ENCODE measurements at regions not wholly inside any gene's neighbourhood (a gene's known extent, or its start where the extent isn't known, plus 50 kb on each side); places are given as distances from the start of the nearest gene placed in this dataset.
"Not testable (repeated sequence)": the region's sequence is repeated elsewhere in the genome, so short reads cannot be mapped to it uniquely, and the experiment has no call there.

DNA sequence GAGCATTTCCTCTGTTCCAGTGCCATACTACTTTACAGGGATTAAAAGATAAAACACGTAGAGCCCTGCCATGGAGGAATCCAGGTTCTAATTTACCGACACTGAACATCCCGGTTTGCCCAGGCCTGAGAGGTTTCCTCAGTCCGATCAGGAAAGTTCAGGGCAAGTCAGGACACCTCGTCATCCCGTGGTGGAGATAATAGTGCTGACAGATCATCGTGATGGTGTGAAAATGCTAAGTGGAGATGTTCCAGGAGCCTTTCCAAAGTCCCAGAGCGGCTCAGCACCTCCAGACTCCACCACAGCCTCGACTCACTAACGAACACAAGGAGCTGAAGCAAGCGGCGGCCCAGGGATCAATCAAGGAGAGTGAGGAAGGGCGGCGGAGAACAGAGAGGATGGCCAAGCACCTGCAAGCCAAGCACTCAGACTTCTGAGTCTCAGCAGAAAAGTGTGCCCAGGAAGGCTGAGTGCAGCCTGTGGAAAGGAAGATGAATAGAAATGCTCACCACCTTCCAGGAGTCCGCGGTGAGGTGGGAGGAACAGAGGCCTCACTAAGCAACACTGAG is 103.7 kb upstream of the VWC2 start:
- DNase-seq (ENCODE audit: low spot score) = no peak

DNA sequence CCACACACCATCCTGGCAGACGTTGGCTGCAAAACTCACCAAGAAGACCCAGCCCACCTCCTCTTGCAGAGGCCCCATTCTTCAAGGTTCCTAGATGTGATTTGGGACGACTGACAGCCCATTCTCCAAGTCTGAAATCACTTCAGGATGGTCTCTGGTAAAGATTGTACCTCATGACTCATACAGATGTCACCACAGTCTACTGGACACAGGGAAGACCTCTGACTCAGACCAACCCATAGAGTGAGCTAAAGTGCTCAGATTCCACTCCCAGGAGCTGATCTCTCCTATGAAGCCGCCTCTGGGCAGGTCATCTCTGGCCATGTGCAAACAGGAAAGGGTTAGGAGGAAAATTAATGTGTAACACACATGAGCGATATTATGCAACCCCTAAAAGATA is 102.4 kb upstream of the VWC2 start:
- no peak for DNase-seq (ENCODE audit: low spot score)

DNA sequence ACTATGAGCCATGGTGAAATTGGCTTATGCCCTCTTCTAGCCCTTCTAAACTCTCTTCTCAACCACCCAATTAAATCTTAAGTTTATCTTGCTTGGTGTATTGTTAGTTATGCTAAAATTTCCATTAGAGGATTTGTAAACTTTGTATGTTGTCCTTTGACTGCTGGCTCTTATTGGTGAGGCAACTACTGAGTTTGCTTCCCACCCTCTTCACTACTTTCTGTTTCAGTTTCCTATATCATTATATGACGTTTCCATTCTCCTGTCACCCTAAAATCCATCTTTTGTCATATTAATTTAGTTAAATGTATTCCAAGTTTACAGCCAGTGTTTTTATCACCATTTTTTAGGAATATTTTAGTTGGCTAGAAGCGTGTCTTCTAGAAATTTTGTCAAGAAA is 80.9 kb upstream of the VWC2 start:
- no peak for DNase-seq (ENCODE audit: low spot score)

DNA sequence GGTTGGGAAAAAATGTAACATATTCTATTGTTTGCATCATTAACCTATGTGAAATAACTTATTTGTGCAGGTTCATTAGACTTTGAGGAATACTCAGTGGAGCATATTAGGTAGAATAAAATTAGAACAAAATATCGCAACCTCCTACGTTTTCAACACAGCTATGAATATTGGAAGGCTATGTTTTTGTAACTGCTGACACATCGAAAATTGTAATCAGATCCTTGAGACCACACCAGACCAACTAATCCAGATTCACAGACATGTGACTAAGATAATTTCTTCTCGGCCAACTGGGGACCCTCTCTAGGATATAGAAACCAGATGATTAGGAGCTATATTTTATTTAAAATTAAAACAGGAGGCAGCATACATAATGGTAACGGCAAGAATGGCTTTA is 77.5 kb upstream of the VWC2 start:
- no peak for DNase-seq (ENCODE audit: low spot score)

DNA sequence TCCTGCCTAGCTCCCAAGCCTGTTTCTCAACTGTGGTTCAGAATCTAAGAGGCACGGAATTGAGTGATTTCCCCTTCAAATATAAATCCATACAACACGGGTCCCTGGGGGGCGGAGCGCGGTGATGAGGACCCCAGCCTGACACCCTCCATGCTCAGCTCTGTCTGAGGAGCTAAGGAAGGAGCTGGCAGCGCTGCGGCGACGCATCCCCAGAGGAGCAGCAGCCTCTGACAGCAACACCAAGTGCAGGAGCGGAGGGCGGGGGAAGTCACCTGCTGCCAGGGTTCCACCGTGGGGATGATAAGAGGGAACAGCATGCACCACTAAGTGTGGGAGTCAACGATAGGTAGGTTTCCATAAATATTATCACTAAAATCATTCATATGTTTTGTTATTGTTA is 72.6 kb upstream of the VWC2 start:
- no peak for DNase-seq (ENCODE audit: low spot score)

DNA sequence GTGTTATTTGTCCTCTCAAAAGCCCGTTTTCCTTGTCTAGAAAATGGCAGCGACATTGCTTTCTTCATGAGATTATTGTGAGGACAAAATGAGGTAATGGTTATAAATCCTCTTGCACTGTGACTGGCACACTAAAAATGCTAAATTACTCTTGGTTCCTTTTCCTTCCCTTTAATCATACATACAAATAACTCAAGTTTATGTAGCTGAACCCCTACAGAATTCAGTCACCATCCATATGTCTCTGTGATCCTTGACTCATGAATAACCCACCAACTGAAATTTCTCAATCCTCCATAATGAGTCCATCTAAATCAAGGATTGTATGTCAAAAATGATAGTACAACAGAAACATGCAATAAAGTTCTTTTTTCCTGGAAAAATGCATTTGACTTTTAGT is 71.3 kb upstream of the VWC2 start:
- no peak for DNase-seq (ENCODE audit: low spot score)

DNA sequence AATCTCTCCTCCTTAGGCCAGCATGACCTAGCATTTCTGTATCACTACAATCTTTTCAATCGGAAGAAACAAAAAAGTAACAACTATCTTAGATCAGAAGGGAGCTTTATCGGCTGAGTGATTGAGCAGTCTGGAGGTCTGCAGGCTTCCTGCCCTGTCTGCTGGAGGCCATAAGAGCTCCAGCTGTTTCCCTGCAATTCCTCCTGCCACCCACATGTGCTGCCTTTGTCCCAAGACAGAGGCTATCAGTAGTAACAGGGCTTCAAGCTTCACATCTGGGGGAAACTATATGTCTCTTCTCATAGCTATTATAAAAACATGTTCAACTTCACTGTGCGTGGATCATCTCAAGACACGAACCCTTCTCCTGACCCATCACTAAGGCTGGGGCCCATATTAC is 70.1 kb upstream of the VWC2 start:
- no peak for DNase-seq (ENCODE audit: low spot score)

DNA sequence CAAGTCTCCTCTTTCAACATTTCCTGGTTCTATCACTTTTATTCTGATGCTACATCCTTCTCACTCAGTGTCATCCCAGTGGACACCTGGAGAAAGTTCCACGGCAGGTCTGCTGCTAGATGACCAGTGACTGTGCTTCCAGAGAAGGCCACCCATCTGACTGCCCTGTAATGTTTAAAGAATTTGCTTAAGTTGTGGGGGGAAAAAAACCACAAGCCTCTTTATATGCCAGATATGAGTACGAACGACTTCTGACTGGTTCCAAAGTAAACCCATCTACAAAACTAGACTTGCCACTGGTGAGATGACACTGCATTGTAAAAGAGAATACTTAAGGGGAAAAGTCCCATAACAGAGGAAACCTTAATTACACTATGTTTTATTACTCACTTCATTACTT is 69.6 kb upstream of the VWC2 start:
- DNase-seq (ENCODE audit: low spot score) = no peak

DNA sequence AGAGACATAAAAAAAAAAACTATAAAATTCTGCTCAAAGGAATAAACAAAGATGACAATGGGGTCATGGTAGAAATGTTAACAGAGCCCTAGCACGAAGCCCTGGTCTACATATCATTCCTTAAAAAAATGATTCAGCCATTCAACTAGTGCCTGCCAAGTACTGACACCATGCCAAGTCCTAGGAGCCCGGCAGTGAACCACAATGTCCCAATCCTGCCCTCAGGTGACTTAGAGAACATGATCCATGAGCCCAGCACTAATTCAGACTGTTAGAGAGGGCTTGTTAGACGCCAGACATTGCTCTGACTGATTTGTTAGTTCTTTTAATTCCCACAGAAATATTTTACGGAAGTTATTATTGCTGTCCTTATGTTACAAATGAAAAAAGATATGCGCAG is 67.3 kb upstream of the VWC2 start:
- no peak for DNase-seq (ENCODE audit: low spot score)

DNA sequence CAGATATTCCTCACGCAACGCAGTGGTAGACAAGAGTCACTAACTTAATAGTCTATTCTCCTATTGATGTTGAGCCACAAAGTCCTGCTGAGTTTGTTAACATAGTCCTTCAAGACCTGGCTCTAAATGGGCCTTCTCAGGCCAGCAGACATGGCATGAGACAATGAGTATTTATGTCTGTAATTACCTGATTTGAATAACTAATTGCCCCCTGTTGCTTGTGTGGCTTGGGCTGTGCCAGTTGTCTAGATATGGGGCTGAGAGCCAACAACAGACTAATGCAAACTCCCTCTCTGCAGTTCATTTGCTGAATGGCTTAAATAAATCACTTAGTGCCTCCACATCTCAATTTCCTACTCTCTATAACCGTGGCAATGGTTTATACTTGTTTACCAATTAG is 65.5 kb upstream of the VWC2 start:
- DNase-seq (ENCODE audit: low spot score) = no peak

DNA sequence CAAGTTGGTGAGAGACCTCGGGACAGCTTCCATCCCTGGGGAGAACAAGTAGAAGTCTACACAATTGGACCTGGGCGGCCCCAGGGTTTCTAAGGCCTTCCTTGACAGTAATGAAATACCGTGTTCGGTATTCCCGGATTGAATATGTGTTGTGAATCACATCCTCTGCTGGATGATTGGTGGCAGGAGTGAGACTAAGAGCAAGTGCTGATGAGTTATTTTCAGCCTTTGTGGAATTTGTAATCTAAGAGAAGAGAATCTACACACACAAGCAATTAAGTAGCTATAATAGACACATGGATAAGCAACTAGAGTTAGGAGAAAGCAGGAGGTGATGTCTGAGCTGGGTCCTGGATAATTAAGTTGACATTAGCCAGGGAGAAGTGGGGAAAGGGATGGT is 64.8 kb upstream of the VWC2 start:
- no peak for DNase-seq (ENCODE audit: low spot score)

DNA sequence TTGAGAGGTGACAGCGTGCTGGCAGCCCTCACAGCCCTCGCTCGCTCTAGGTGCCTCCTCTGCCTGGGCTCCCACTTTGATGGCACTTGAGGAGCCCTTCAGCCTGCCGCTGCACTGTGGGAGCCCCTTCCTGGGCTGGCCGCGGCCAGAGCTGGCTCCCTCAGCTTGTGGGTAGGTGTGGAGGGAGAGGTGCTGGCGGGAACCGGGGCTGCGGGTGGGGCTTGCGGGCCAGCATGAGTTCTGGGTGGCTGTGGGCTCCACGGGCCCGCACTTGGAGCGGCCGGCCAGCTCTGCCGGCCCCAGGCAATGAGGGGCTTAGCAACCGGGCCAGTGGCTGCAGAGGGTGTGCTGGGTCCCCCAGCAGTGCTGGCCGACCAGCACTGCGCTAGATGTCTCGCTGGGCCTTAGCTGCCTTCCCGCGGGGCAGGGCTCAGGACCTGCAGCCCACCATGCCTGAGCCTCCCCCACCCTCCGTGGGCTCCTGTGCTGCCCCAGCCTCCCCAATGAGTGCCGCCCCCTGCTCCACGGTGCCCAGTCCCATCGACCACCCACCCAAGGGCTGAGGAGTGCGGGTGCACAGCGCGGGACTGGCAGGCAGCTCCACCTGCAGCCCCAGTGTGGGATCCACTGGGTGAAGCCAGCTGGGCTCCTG is 62.2 kb upstream of the VWC2 start:
- DNase-seq (ENCODE audit: low spot score) = not testable (repeated sequence)

DNA sequence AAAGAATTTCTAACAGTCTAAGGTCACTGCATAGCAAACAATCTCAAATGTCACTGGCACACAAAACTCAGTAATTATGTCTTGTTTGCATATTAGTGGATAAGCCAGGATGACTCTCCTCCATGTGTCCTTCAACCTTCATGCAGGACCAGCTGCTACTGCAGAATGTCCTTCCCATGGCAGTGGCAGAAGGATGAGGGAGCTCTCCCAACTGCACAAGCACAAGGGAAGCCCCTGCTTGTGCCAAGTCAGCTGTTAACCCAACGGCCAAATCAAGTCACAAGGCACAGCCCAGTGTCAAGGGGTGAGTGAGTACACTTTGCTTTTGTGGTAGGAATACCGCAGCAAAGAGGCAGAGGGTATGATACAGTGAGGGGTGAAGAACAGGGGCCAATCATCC is 59.3 kb upstream of the VWC2 start:
- DNase-seq (ENCODE audit: low spot score) = no peak

DNA sequence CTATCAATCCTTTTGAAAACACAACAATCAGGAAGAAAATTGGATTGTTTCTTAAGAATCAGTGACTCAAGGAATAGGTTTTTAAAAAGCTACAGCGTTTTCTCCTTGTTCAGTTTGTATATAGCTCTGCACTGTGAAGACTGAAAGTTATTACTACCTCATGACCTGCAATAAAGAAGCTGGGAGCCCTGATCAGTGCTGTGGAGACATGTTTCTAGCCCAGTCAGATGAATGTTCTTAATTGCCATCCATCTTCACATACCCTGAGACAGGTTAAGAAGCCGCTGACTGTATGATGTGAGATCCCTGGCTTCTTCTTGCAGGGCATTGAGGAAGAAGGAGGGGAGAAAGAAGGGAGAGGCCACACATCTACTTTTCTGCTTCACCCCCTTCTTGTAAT is 58.0 kb upstream of the VWC2 start:
- DNase-seq (ENCODE audit: low spot score) = no peak

DNA sequence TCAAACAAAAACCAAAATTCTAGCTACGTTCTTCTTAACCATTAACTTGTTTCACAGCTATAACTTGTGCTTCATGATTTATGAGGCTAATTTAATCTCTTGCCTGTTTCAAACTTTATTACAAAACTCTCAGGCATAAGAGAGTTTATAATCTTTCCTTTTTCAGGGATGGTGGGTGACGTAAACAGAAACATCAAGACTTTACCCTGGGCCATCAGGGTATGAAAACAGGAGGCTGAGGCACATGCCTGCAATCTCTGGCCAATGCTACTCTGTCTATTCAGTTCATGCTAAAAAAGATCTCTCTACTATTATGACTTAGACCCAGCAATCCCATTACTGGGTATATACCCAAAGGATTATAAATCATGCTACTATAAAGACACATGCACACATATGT is 55.9 kb upstream of the VWC2 start:
- DNase-seq (ENCODE audit: low spot score) = no peak

DNA sequence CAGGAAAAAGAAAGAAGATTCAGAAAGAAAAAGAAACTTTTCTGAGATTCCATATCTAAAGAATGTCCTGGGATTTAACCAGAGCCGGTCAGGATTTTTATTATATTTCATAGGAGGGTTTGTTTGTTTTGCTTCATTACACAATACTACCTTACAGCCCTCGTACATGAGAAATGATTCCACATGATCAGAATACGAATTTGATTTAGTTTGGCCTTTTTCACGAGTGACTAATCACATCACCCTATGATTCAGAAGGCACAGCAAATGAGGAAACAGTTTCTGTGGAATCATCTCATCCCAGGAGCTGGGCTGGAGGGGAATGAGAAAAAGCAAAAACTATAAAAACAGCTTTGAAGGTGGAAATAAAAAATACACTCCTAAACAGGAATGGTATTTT is 54.7 kb upstream of the VWC2 start:
- no peak for DNase-seq (ENCODE audit: low spot score)

DNA sequence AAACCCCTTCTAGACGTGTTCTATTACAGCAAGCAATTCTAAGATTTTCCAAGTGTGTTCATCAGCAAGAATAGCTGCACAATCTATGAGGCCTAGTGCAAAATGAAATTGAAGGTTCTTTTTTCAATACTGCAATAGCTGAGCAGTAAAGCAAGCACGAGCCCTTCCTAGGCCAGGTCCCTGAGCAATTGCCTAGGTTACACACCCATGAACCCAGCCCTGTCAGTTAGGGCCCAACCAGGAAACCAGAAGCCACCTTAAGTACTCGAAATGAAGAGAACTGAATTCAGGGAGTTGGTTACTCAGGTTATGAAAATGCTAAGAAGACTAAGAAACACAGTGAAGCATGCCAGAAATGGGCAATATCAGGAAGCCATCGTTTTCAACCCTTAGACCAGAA is 52.0 kb upstream of the VWC2 start:
- DNase-seq (ENCODE audit: low spot score) = no peak

All from AG08395 (cell line).